B cell (primary cell): ENCODE measurements at regions not wholly inside any gene's neighbourhood (a gene's known extent, or its start where the extent isn't known, plus 50 kb on each side); places are given as distances from the start of the nearest gene placed in this dataset.

ENCODE experiments used
- ATAC-seq: fragments of 200-7000 bp; cut with Tn5 transposase; one replicate; pipeline ENCODE4 v1.10.0; 2021; ENCODE audit warnings: low read depth, mild to moderate bottlenecking, moderate number of reproducible peaks, moderate library complexity
- CTCF ChIA-PET: fragments of 350-600 bp; sonication (Branson Sonifier 250); formaldehyde crosslinking; loops from one replicate; lab custom pipeline; 2021; ENCODE audit warnings: antibody characterized with exemption, inconsistent platforms; lab: Charles Lee
- POLR2A ChIA-PET: fragments of 350-600 bp; sonication (Branson Sonifier 250); formaldehyde crosslinking; loops from one replicate; lab custom pipeline; 2021; ENCODE audit warnings: antibody characterized with exemption; lab: Charles Lee
- DNase-seq: peaks from one replicate; pipeline ENCODE4 v3.0.0; 2013
- H2AFZ ChIP-seq: 2 replicates; pipeline ENCODE4 v1.6.1; 2012; ENCODE audit warnings: mild to moderate bottlenecking, low read depth, low read length; ENCODE audit not compliant: insufficient read depth, poor library complexity, severe bottlenecking
- H3K27ac ChIP-seq, 2 donors: 1 replicate in 1 of 2; 2 replicates in 1 of 2; pipeline ENCODE4 v1.5.1; 2012 to 2013; ENCODE audit warnings: low read length in 2 of 2, mild to moderate bottlenecking in 2 of 2, moderate library complexity in 1 of 2
- H3K27me3 ChIP-seq, 4 experiments: fragments of 200-600 bp in 1 of 4; sonication (generic) in 1 of 4; replicated peaks in 1 of 4; 1 replicate in 2 of 4; 2 replicates in 2 of 4; pipeline versions ENCODE4 v1.6.1 to v1.7.0; 2013 to 2016; ENCODE audit warnings: low read length in 3 of 4, mild to moderate bottlenecking in 2 of 4, mixed read lengths in 1 of 4, moderate library complexity in 1 of 4; ENCODE audit not compliant: insufficient read depth in 4 of 4, control insufficient read depth in 3 of 4; ENCODE audit errors: control extremely low read depth in 1 of 4
- H3K36me3 ChIP-seq, 2 experiments: replicated peaks in 1 of 2; 1 replicate in 1 of 2; 2 replicates in 1 of 2; pipeline versions ENCODE4 v1.6.1 to v1.7.1; 2013; ENCODE audit warnings: low read length in 1 of 2; ENCODE audit not compliant: insufficient read depth in 2 of 2, control insufficient read depth in 1 of 2; ENCODE audit errors: control extremely low read depth in 1 of 2, extremely low read depth in 1 of 2
- H3K4me1 ChIP-seq, 2 donors: fragments of 200-600 bp in 1 of 2; sonication (generic) in 1 of 2; 1 replicate in 1 of 2; 2 replicates in 1 of 2; pipeline versions ENCODE4 v1.5.1 to v1.6.1; 2013 to 2017; ENCODE audit warnings: low read length in 2 of 2; ENCODE audit not compliant: control insufficient read depth in 2 of 2, insufficient read depth in 2 of 2
- H3K4me2 ChIP-seq: replicated peaks from 2 replicates; pipeline ENCODE3; 2012; ENCODE audit warnings: mild to moderate bottlenecking, low read depth, low read length; ENCODE audit not compliant: poor library complexity, severe bottlenecking
- H3K4me3 ChIP-seq, 5 experiments: fragments of 200-600 bp in 1 of 5; sonication (generic) in 1 of 5; 1 replicate in 3 of 5; 2 replicates in 2 of 5; pipeline versions ENCODE4 v1.5.1 to v1.7.0; 2011 to 2016; ENCODE audit warnings: low read length in 4 of 5, mild to moderate bottlenecking in 4 of 5, low read depth in 2 of 5, control low read depth in 1 of 5, moderate library complexity in 1 of 5; ENCODE audit not compliant: insufficient read depth in 1 of 5; ENCODE audit errors: control extremely low read depth in 1 of 5, extremely low read depth in 1 of 5
- H3K79me2 ChIP-seq: fragments of 200-600 bp; sonication (generic); one replicate; pipeline ENCODE4 v1.6.0; 2016; ENCODE audit warnings: low read length; ENCODE audit not compliant: control insufficient read depth, insufficient read depth
- H3K9ac ChIP-seq: fragments of 200-600 bp; sonication (generic); 2 replicates; pipeline ENCODE4 v1.6.1; 2017; ENCODE audit warnings: mild to moderate bottlenecking, low read length, moderate library complexity
- H3K9me3 ChIP-seq, 3 donors: one replicate each; pipeline versions ENCODE4 v1.6.1 to v1.7.1; 2013; ENCODE audit warnings: low read length in 2 of 3; ENCODE audit not compliant: control insufficient read depth in 2 of 3, insufficient read depth in 1 of 3; ENCODE audit errors: control extremely low read depth in 1 of 3
- H4K20me1 ChIP-seq: 2 replicates; pipeline ENCODE4 v1.6.0; 2012; ENCODE audit warnings: mild to moderate bottlenecking, low read length; ENCODE audit not compliant: insufficient read depth, control insufficient read depth, poor library complexity, severe bottlenecking
- H3K27ac Mint-ChIP-seq: one replicate; pipeline ENCODE4 v1.8.0; 2021; ENCODE audit warnings: mixed read lengths
- H3K27me3 Mint-ChIP-seq: one replicate; pipeline ENCODE4 v1.8.0; 2021; ENCODE audit warnings: mixed read lengths
- H3K4me1 Mint-ChIP-seq: one replicate; pipeline ENCODE4 v1.8.0; 2021; ENCODE audit warnings: mixed read lengths
- H3K4me3 Mint-ChIP-seq: one replicate; pipeline ENCODE4 v1.8.0; 2021; ENCODE audit warnings: mixed read lengths
- H3K9me3 Mint-ChIP-seq: one replicate; pipeline ENCODE4 v1.8.0; 2022; ENCODE audit warnings: mixed read lengths; ENCODE audit not compliant: insufficient read depth
- EZH2 ChIP-seq: IDR thresholded peaks from 2 replicates; pipeline ENCODE4 v1.6.1; 2012; ENCODE audit warnings: borderline replicate concordance, low read depth, mild to moderate bottlenecking, moderate library complexity, low read length; ENCODE audit not compliant: insufficient read depth, poor library complexity, severe bottlenecking
- WGBS: methylation state at CpG from one replicate; pipeline ENCODE4 v1.1.5; 2013; ENCODE audit warnings: missing lambda C conversion rate; ENCODE audit not compliant: insufficient coverage; 5-methylcytosine and 5-hydroxymethylcytosine counted together
- intact Hi-C: fragments of 100-400 bp; cut with micrococcal nuclease; formaldehyde crosslinking; loops from one replicate; pipeline ENCODE4 v1.10.0; 2022
- TF ChIP-seq, protein P1 (sequence below): fragments of 200-600 bp; IDR thresholded peaks from one replicate; pipeline ENCODE4 v1.8.0; 2022; ENCODE audit warnings: antibody characterized with exemption, mild to moderate bottlenecking

DNA sequence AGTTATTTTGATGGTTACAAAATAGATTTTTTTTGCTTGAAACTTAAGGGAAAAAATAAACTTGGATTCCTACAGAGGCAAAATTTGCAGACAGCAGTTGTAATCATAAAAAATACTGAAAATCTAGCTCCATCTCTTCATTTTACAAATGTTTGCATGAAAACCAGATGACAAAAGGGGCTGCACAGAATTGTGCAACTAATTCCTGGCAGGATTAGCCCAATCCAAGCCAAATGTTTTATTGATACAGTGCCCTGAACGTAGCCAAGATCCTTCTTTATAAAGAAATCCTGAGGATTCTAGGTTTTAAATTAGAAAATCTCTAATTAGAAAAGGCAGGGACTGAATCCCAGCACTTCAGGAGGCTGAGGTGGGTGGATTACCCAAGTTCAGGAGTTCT is 356.4 kb upstream of the SEL1L start:
- CTCF ChIA-PET, result interaction anchor here (1.4 kb wide), 1 partner anchor 13 kb away, joined by 3 read pairs; no protein-coding TSS in a partner anchor
- H3K9me3 ChIP-seq, result peaks cover 0 to 2% (median 0%) of the 10 kb centered on the region in 3 donors
- H3K4me3 ChIP-seq, result no peak overlapping the region
- TF ChIP-seq, protein P1, sequence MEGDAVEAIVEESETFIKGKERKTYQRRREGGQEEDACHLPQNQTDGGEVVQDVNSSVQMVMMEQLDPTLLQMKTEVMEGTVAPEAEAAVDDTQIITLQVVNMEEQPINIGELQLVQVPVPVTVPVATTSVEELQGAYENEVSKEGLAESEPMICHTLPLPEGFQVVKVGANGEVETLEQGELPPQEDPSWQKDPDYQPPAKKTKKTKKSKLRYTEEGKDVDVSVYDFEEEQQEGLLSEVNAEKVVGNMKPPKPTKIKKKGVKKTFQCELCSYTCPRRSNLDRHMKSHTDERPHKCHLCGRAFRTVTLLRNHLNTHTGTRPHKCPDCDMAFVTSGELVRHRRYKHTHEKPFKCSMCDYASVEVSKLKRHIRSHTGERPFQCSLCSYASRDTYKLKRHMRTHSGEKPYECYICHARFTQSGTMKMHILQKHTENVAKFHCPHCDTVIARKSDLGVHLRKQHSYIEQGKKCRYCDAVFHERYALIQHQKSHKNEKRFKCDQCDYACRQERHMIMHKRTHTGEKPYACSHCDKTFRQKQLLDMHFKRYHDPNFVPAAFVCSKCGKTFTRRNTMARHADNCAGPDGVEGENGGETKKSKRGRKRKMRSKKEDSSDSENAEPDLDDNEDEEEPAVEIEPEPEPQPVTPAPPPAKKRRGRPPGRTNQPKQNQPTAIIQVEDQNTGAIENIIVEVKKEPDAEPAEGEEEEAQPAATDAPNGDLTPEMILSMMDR, result no peak
- TF ChIP-seq EZH2, result no peak
- Mint-ChIP-seq H3K4me1 (no peaks in the 10 kb centered on the region), H3K9me3 (peaks cover 2% of the 10 kb centered on the region), H3K27me3 (no peaks in the 10 kb centered on the region), H3K4me3 (no peak overlapping the region), H3K27ac (no peak overlapping the region)
- no peaks in the 10 kb centered on the region for H4K20me1 ChIP-seq
- intact Hi-C loops, result no loop called here
- no peak for DNase-seq
- no peak for ATAC-seq
- POLR2A ChIA-PET, result no interaction called here
- WGBS, result no CpG with 5 or more reads among the region's 1 CpG
- no peak overlapping the region for H3K9ac ChIP-seq
- no peaks in the 10 kb centered on the region for H3K36me3 ChIP-seq
- no peak overlapping the region for H3K4me2 ChIP-seq
- H3K27me3 ChIP-seq, result no peaks in the 10 kb centered on the region
- H3K4me1 ChIP-seq, result no peaks in the 10 kb centered on the region
- H3K27ac ChIP-seq, result no peak overlapping the region
- no peaks in the 10 kb centered on the region for H3K79me2 ChIP-seq
- H2AFZ ChIP-seq, result no peak overlapping the region

DNA sequence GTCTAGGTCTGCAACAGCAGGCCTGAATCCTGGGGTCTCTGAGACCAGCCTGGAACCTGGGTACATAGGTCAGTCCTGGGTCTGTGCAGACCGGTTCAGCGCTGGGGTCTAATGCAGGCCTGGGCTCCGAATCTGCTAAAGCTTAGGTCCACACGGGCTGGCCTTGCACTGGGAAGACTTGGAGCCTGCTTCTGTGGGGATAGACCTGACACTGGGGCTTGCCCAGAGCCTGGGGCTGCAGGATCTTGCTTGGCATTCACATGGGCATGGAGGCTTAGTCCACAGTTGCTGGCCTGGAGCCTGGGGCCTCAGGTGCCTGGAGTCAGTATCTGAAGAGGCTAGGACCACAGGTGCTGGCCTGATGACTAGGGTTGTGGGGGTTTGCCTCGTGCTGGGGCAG is 369.8 kb upstream of the SEL1L start:
- no peak overlapping the region for H2AFZ ChIP-seq
- WGBS, result 70% methylated on average over 5 of the region's 5 CpGs
- intact Hi-C loops, result no loop called here

More for the DNA sequence above, 369.8 kb upstream of the SEL1L start:
- Histone ChIP-seq H4K20me1 (no peaks in the 10 kb centered on the region), H3K4me3 (no peak overlapping the region), H3K36me3 (no peaks in the 10 kb centered on the region), H3K4me2 (no peak overlapping the region), H3K9me3 (peaks cover 0 to 15% (median 0%) of the 10 kb centered on the region in 3 donors), H3K27me3 (no peaks in the 10 kb centered on the region), H3K9ac (no peak overlapping the region), H3K79me2 (no peaks in the 10 kb centered on the region), H3K4me1 (no peaks in the 10 kb centered on the region), H3K27ac (no peak overlapping the region)
- Mint-ChIP-seq H3K27me3 (no peaks in the 10 kb centered on the region), H3K4me3 (no peak overlapping the region), H3K9me3 (peaks cover 13% of the 10 kb centered on the region), H3K4me1 (no peaks in the 10 kb centered on the region), H3K27ac (no peak overlapping the region)
- ChIA-PET POLR2A (no interaction called here), CTCF (no interaction called here)
- DNase-seq (no peak), ATAC-seq (no peak)
- no peak for TF ChIP-seq EZH2
- TF ChIP-seq, protein P1, result no peak
